ENCODE measurements at regions not wholly inside any gene's neighbourhood (a gene's known extent, or its start where the extent isn't known, plus 50 kb on each side); places are given as distances from the start of the nearest gene placed in this dataset.

- TF ChIP-seq CTCF (IDR thresholded peaks at IDR 0.05; ENCODE audit: insufficient read depth, low read depth, low read length) (no peak), EZH2 (IDR thresholded peaks at IDR 0.05; ENCODE audit: insufficient read depth, low read length) (no peak)
Observed at GRCh38 chr21:15422783-15423182, 307.0 kb upstream of the USP25 start.

Measured in astrocyte (in vitro differentiated cells and primary cell).